ENCODE measurements at regions not wholly inside any gene's neighbourhood (a gene's known extent, or its start where the extent isn't known, plus 50 kb on each side); places are given as distances from the start of the nearest gene placed in this dataset.

- intact Hi-C loops (cut with micrococcal nuclease): no loop called here
- H3K27me3 Mint-ChIP-seq (ENCODE audit: low read depth in 3 of 3): no peaks in the 10 kb centered on the region
- TF ChIP-seq CTCF (IDR thresholded peaks at IDR 0.05): no peak
These were observed 50.0 kb upstream of the BCL2L14 start for GRCh38 chr12:12020762-12021161.

More at GRCh38 chr12:12020762-12021161, 50.0 kb upstream of the BCL2L14 start:
- Mint-ChIP-seq H3K27ac (no peak overlapping the region), H3K4me1 (peaks cover 25% of the 10 kb centered on the region), H3K9me3 (peaks cover 0 to 4% (median 0%) of the 10 kb centered on the region in 7 donors), H3K36me3 (no peaks in the 10 kb centered on the region), H3K4me3 (no peak overlapping the region)
- Histone ChIP-seq H3K9ac (ENCODE audit: insufficient read depth, low read length, poor library complexity, severe bottlenecking) (no peak overlapping the region), H3K27me3 (ENCODE audit: control insufficient read depth in 2 of 2, insufficient read depth in 2 of 2, low read length in 2 of 2) (no peaks in the 10 kb centered on the region), H3K36me3 (replicated peaks in 1 of 2; ENCODE audit: control insufficient read depth in 1 of 2, insufficient read depth in 2 of 2, low read length in 2 of 2) (no peaks in the 10 kb centered on the region), H3K4me2 (replicated peaks; ENCODE audit: extremely low read depth, low read length, poor library complexity, severe bottlenecking) (no peak overlapping the region), H3K79me2 (ENCODE audit: insufficient read depth, low read length) (no peaks in the 10 kb centered on the region), H3K27ac (ENCODE audit: low read depth in 1 of 2, low read length in 2 of 2) (no peak overlapping the region), H4K20me1 (ENCODE audit: insufficient read depth, low read length) (no peaks in the 10 kb centered on the region), H3K4me1 (ENCODE audit: control insufficient read depth in 1 of 2, insufficient read depth in 2 of 2, low read length in 2 of 2) (peaks cover 17 to 25% of the 10 kb centered on the region in 2 donors), H2AFZ (ENCODE audit: insufficient read depth, low read depth, low read length, poor library complexity, severe bottlenecking) (no peak overlapping the region), H3K4me3 (replicated peaks in 1 of 3; ENCODE audit: low read depth in 2 of 3, low read length in 3 of 3) (no peak overlapping the region), H3K9me3 (replicated peaks in 1 of 2; ENCODE audit: control insufficient read depth in 1 of 2, insufficient read depth in 1 of 2, low read length in 2 of 2) (no peaks in the 10 kb centered on the region)
- 71% methylated on average over 4 of the region's 4 CpGs for WGBS (ENCODE audit: insufficient coverage)
- no peak for DNase-seq
